ENCODE measurements at regions not wholly inside any gene's neighbourhood (a gene's known extent, or its start where the extent isn't known, plus 50 kb on each side); places are given as distances from the start of the nearest gene placed in this dataset.
"Not testable (repeated sequence)": the region's sequence is repeated elsewhere in the genome, so short reads cannot be mapped to it uniquely, and the experiment has no call there.

DNA sequence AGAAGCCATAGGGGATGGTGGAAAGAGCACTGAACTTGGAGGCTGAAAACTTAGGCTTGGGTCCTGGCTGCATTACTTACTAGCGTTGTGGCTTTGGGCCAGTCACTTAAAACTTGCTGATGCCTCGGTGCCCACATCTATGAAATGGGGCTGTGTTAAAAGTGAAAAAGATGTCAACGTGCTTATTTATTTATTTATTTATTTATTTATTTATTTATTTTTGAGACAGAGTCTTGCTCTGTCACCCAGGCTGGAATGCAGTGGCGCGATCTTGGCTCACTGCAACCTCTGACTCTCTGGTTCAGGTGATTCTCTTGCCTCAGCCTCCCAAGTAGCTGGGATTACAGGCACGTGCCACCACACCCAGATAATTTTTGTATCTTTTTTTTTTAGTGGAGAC lies 94.3 kb downstream of the MRM1 start:
- DNase-seq: not testable (repeated sequence)

DNA sequence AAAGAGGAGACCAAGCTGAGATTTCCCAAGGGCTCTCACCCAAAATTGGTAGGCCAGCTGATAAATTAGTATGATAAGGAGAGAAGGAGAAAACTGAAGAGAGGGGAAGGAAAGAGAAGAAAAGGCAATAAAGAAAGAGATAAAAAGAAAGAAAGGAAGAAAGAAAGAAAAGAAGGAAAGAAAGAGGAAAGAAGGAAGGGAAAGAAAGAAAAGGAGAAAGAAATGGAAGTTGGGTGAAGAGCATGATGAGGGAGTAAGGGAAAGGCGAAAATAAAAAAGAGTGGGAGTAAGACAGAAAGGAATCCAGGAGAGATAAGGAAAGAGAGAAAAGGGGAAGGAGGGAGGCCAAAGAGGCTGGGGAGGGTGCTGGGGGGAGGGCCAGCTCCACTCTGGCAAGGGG lies 95.4 kb downstream of the MRM1 start:
- DNase-seq: no peak

DNA sequence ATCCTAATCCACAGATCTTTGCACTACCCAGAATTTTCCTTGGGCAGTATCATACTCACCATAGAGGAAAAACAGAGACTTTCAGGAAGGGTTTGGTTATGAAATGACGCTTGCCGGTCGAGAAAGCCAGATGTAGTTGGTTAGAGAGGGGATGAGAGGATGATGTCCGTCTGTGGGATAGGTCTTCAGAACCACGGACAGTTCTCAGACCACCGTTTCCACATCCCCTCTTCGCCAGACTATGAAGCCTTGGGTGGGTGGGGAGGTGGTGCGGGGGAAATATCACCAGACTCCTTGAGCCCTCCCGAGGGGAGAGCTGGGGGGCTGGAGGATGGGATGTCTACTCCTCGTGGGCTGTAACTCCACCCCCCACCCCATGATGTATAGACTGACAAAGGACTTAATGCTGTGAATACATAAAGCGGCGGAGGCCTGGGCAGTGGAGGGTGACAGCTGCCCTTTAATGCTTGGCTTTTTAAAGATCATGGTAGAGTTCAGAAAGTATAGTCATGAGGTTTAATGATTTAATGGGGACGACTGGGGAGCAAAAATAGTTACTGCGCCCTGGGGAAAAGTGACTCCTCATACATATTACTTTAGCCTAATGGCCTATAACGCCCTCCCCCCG lies 96.6 kb downstream of the MRM1 start:
- DNase-seq: no peak

DNA sequence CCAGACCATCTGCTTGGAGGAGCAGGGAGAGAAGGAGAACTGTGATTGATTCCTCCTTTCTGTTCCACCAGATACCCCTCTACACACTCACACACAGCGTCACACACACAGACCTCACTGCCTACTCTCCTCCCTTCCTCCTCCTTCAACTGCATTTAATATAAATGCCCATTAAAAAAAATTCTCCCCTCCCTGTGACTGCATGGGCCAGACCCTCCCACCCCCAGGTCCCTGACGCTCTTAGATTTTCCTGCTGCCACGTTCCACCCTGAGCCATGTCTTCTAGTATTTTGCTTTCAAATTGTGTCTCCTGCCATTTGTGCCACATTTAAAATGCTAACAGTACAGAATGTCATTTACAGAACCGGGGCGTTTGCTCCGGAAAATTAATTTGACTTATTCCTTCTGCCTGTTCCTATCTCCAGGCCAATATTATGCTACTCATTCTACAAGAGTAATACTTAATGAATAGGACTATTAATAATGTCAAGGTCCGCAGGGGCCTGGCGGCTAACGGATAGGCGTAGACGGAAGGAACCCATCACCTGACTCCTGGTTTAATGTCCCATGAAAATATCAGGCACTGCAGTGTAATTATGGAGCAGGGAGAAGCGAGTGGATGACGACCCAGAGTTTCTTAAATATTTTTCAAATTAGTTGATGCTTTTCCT lies 100.2 kb downstream of the MRM1 start:
- no peak for DNase-seq

DNA sequence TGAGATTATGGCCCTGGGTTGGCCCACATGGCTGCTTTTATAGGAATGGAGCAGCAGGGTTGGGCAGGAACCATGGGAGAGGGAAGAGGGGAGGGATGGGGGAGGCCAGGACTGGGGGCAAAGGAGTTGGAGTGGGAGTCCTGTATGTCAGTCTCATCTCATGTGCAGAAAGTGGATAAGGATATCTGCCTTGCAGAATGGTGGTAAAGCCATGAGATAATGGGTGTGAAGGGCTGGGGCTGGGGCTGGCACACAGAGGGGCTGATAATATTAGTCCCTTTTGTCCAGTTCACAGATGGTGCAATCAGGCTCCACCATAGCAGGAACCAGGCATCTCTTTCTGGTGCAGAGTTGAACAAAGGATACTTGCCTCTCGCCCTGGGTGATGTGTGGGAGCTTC lies 101.3 kb downstream of the MRM1 start:
- DNase-seq: no peak

DNA sequence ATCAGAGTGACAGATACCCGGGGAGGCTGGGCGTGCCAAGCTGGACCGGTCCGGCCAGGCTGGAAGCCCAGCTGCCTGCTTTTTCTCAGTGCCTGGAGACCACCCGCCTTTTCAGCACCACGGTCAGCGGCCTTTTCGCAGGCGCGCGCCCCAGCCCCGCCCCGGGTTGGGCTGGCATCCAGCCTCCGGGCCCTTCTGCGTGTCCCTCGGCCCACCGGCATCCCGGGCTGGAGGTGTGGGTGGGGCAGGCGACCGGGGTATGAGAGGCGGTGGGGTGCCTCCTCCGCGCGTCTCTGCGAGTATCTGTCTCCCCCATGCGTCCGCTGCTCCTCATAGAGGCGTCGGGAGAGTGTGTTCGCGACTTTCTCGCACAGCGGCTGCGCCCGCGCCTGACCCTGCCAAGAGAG lies 102.5 kb downstream of the MRM1 start:
- peak in 3 of 5 experiments; percentile 17 to 38 (median 21) for DNase-seq

DNA sequence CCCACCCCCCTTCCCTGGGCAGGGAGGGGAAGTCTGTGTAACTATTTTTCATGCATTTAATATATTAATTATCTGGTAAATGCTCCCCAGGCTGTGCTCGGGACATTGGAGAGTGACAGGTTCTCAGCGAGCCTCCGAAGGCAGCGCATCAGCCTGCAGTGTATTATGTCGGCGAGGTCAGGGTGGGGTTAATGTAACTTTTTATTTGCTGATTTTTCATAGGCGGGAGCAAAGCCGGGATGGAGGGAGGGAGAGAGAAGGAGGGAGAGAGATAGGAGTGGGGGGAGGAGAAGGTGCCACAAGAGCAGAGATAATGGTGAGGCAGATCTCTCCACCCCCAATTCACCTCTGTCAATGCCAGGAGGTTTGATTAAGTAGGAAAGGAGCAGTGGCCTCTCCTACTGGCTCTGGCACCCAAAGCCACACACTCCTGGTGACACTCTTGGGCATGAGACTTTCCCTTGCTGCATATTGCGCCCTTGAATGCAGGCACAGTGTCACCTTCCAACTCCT lies 104.0 kb downstream of the MRM1 start:
- DNase-seq: no peak

DNA sequence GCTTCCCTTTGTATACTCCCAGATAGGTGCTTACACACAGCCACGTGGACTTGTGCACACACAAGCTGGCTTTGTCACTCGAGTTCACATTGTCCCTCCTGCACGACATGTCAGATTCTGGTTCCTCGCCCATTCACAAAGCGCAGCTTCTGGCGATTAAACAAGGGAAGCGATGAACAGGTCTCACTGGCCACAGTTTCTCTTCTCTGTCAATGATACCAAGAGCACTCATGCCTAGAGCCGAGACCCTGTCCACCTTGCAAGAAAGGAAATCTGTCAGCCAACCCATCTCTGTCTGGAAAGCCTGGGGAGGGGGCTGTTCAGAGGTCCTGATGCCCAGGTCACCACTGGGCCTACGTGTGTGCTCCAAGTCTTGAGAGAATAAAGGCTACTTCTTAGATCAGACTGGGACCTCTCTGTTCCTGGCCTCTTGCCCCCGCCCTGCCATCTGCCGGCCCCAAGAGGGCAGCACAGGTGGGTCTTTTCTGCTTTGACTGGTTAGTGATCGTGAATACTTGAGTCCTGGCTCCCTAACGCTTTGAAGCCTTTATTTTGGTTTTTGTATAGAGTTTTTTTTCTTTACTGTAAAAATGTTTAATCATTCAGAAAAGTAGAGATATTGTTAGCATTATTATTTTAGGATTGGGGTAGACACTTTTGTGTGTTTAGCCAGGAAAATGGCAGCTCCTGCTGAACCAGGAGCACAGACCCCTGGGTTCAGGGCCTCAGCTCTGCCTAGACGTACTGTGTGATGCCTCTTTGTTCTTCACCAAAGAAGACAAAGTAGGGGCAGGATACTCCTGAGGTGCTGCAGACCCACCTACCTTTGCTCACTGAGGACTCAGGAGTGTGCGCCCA lies 104.7 kb downstream of the MRM1 start:
- peak in 4 of 5 experiments; percentile 19 to 60 (median 29) for DNase-seq

DNA sequence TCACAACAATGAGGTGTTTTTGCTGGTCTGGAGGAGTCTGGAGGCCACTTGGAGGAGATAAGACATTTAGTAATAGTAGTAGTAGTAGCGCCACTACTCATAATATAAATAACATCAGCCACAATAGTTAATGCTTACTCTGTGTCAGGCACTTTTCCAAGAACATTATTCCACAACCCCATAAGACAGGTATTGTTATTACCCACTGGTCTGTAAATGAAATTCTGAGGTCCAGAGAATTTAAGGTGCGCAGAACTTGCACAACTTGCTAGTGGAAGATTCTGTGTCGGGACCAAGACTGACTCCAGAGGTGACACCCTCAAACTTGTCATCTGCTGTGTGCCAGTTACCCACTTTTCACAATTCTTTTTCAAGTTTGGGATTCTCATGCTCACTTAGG lies 106.5 kb downstream of the MRM1 start:
- DNase-seq: no peak

DNA sequence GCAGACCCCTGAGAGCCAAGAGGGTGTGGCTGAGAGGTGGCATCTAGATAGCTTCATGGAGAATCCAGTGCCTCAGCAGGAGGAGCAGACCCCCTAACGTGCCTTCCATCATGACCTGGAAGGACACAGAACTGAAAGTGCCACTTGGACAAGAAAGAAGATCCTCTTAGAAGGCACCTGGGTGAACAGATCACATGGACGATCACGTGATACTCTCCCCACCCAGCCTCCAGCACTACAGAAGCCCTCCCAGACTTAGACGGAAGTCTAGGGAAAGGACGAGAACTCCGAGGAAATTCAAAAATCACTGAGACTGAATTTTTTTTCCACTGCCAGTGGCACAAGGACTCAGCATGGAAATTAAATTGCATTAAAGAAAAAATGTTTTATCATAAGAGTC lies 113.4 kb downstream of the MRM1 start:
- DNase-seq: no peak

DNA sequence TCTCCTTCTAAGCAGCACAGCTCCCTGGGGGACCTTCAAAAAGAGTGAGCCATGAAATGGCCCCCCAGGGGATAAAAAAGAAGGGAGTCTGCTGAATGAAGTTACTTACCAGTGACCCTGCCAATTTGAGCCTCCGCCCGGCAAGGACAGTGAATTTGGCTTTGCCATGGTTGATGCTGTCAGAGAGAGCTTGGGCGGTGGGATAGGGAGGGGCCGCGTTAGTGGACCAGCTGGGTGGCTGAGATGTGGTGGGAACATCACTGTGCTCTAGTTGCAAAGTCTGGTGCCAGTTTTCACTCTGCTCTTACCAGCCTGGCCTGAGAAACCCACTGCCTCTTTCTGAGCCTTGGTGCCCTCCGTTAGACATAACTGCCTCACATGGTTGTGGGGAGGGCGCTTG lies 114.6 kb downstream of the MRM1 start:
- DNase-seq: no peak

DNA sequence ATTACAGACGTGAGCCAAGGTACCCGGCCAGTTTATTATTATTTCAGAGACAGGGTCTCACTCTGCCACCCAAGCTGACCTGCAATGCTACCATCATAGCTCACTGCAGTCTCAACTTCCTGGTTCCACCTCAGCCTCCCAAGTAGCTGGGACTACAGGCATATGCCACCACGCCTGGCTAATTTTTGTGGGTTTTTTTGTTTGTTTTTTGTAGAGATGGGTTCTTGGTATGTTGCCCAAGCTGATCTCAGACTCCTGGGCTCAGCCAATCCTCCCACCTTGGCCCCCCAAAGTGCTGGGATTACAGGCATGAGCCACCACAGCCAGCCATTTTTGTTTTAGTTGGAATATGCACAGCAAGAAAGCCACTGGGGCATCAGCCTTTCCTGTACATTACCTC lies 115.7 kb downstream of the MRM1 start:
- DNase-seq: no peak

DNA sequence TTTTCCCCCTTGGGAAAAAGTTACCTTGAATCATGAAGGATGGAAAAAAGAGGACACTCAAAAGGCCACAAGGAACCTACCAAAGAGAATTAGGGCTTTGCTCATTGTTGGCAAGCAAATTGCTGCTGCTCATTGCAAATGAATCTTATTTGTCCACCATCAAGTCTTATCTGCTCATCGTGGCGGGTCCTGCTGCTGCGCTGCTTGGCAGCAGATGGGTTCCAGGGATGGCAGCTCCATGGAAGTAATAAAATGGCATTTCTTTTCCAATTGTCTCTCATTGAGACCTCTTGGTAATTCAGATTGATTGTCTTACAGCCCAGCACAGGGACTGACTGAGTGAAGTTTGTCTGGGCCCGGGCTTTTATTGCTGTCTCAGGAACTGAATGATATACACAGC lies 118.7 kb downstream of the MRM1 start:
- no peak for DNase-seq

DNA sequence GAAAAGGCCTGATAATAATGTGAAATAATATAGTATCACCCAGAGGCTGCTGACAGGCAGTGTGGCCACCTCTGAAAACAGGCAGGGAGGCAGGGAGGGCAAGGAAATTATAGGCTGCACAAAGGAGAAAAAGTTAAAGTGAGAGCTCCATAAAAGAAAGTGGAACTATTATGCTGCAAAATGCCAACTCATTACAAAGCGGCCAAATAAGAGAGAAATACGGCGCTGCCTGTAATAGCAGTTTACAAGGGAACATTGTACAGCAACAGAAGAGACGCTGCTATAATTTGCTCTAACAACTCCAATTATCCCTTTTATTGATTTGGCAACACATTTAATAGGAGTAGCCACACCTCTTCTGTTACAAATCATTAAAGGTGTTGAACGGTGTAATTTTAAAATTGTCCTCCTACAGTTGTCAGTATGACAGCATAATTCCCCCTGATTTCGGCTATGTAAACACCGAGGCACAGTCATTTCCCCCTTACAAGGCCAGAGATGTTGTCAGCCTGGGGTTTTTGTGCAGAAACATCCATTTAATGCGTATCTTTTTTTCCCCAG lies 120.3 kb downstream of the MRM1 start:
- peak in 2 of 5 experiments; percentile 10 to 83 for DNase-seq

DNA sequence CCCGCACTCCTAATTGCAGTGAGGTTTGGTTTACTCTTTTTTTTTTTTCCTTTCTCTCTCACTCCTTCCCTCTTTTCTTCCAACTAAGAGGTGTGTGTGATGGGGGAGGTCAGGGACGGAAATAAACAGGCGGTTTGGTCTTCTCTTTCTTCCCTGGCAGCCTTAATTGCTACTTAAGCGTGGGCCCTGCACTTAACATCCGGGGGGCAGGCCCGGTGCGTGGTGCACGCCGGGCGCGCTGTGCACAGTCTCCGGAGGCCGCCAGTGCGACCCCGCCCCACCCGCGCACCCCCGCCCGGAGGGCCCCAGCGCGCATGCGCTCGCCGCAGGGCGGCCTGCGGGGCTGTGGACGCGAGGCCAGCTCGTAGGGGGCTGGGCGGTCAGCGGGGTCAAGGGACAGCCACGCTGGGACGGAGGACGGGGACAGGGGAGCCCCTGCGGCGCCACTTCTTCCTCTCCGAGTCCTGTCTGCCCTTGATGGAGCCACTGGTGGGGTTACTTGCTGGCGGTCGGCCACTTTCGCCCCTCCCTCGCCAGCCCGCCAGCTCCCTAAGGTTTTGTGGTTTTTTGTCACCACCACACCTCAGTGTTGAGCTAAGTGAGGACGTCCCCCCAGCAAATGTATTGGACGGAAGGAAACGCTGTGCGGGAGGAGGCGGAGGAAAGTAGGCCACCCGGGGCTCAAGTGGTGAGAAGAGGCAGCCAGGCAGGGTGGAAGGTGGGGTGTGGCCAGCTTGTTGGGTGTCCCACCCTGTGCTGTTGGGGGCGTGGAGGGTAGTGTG lies 120.9 kb downstream of the MRM1 start:
- DNase-seq: peak; percentile 53 to 93 (median 69)

DNA sequence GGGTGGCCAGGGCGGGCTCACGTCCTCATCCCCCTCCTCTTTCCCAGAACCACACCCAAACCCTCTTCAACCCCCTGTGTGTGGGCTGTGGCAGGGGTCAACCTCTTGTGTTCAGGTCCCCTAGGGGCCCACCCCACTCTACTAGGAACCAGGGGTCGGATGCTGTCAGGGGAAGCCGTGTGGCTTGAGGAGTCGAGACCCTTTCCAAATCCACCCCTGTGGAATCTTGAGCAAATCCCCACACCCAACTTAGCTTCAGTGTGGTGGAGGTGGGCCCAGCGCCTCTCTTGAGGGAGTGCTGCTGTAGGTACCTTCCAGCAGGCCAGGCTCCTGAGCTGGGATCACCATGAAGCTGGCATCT lies 121.5 kb downstream of the MRM1 start:
- no peak for DNase-seq

DNA sequence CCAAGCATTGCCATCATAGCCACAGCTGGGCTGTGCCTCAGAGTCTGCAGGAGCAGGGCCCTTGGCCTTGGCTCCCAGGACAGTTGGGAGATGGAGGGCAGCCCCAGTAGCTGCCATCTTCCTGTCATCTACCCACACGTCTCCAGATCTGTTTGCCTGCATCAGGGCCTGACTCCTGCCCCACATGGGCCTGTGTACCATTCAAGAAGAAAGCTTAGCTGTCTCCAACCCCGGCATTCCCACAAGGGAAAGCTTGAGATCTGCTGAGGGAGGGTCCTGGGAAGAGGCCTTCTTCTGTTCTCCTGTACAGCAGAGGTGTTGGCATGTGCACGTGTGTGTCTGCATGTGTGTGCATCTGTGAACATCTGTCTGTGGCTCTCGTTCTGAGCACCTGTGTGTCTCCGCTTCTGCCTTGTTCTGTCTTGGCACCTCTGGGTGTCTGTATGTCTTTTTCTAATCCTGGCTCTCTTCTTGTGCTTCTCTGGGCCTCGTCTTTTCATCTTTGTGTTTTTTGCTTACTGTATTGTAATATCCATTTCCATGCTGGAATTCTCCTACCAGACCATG lies 122.2 kb downstream of the MRM1 start:
- DNase-seq: no peak

DNA sequence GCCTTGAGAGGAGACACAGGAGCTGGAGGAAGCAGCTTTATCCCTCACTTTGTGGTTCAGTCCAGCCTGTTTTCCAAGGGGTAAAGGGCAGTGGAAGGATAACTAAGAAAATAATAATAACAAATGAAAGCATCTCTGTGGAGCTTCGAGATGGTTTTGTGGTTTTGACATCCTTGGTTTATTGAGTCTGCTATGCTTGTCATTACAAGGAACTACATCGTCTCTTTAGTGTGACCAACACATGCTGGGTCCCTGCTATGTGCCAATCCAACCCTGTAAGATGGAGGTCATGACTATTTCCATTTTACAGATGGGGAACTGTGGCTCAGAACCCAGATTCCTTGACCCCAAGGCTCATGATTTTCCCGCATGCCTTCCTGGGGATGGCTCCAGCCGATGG lies 124.8 kb downstream of the MRM1 start:
- DNase-seq: peak in 1 of 5 experiments; percentile 74

DNA sequence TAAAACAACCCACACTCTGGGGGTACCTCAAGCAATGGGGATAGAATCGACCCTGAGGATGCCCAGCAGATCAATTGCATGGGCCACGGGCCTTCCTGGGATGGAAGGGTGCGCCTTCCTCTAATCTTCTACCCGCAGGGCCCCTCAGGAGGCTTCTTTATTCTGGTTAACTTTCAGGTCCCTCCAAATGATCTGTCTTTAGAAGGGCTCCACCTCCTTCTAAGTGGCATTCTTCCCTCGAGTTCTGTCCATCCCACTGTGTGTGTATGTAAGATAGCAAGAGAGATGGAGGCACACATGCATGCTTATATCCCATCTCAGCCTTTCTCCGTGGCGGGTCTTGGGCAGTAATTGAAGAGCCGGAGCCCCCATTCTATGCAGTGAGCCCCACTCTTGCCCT lies 125.7 kb downstream of the MRM1 start:
- no peak for DNase-seq

DNA sequence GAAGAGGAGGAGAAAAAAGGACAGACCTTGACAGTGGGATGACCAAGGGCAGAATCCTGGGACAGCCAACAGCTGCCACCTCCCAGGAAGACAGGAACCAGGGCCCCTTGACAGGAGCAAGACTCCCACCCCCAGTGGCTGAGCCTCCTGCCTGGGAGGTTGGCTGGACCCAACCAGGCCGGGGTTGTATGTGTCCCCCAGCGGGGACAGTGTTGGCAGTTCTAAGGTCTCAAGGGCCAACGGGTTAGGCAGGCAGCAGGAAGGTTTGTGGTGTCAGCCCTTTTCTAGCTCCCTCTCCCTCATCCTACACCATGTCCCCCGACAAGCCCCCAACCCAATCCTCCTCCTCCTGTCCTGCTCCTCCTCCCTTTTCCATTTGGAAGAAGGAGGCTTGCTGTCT lies 126.2 kb downstream of the MRM1 start:
- no peak for DNase-seq

DNA sequence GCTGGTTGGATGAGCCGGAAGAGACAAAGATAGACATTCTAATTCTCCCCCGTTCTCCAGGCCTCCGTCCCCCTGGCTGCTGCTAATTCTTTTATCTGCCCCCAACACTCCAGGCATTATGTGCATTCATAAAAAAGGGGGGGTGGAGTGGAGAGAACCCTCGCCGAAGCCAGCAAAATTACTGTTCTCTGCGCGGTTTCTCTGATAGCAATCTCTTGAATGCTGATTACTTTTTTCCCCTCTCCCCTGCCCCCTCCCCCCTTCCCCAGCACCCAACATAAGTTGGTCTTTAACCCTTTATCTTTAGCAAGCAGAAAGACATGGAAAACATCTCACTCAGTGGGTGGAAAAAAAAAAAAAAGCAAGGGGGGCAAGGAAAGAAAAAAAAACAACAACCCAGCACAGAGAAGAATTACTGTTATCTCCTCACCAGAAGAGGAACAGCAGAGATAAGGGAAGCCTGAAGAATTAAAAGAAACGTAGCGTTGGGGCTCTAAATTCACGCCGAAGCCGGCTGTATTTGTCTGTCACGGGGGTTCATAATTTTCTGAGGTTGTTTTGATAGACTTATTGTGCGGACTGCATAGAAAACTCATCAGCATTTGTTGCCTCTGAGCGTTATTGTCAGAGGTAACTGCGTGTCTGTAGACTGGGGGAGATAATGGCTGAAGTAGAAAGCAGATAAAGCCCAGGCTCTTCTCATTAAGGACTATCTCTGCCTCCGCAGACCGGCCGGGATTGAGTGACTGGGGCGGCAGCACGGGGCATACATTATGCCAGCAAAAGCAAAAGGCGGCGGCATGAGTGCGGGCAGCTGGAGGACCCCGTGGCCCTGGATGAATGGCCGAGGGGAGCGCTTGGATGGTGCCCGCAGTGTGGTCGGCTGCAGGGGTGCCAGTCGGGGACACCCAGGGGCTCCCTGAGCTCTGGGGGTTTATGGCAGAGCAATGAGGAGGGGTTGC lies 126.9 kb downstream of the MRM1 start:
- DNase-seq: peak in 1 of 5 experiments; percentile 82

Data from T-helper 2 cell (primary cell).